NCI-H69 (cell line): ENCODE measurements at regions not wholly inside any gene's neighbourhood (a gene's known extent, or its start where the extent isn't known, plus 50 kb on each side); places are given as distances from the start of the nearest gene placed in this dataset.
A peak's percentile ranks its signal among the peaks of the same experiment; 100 is the strongest.

Source experiments
- DNase-seq: peaks from one replicate; lab custom pipeline; 2025; lab: John Stamatoyannopoulos, UW

DNA sequence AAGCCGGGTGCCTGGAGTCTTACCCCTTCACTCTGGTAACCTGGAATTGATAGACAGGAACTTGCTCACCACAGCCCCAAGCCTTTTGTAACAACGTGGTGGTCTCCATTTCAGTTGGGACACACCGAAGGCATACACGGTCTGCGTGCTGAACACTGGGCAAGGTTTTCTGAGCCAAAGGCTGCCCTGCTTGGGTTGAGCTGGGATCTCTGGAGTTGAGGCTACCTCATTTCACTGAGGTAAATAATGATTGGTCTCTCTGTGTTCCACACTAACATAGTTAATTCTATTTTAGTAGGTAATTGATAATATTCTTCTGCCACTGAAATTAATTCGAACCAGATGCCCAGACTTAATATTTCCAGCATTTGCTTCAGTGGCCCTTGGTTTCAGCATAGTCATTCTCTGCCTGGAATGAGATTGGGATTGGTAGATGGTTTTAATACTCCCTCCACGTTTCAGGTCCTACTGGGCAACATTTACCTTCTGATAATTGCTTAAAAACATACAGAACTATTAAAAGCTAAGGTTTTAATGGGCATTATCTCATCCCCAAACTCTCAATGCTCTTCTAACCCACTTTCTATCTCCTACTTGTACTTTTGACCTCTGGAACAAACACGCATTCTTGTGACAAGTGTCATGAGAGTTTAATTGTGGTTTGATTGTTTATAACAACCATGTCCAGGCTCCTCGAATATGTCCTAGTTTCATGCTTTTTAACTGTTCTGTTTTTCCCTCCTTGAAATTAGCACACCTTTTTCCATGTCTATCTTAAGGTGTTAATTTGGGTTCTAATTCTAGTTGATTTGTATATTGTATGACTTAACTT is 202.3 kb upstream of the KLF6 start:
- no peak for DNase-seq

DNA sequence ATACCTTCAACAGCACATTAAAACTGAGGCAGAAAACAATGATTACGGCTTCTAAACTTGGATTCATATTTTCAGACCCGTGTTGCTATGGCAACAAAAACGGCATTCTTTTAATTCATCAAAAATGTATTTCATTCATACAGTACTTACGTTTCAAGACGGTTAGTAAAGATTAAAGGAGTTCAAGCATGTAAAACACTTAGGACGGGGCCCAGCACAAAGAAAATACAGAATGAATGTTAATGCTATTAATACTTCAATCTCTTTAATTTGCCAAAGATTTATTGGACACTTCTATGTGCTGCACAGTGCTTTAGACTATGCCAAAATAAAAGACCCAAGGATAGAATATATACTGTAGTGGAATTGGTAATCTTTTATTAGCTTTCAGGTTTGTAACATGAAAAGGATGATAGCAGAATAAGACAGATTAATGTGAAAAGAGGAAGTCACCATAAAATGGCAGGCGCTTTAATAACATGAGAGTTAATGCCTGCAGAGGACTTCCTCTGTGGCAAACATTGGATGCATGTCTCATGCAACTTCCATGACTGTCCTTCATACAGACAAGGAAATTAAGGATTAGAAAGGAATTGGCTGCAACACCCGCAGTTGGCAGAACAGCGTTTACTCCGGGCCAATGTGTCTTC is 201.6 kb upstream of the KLF6 start:
- no peak for DNase-seq

DNA sequence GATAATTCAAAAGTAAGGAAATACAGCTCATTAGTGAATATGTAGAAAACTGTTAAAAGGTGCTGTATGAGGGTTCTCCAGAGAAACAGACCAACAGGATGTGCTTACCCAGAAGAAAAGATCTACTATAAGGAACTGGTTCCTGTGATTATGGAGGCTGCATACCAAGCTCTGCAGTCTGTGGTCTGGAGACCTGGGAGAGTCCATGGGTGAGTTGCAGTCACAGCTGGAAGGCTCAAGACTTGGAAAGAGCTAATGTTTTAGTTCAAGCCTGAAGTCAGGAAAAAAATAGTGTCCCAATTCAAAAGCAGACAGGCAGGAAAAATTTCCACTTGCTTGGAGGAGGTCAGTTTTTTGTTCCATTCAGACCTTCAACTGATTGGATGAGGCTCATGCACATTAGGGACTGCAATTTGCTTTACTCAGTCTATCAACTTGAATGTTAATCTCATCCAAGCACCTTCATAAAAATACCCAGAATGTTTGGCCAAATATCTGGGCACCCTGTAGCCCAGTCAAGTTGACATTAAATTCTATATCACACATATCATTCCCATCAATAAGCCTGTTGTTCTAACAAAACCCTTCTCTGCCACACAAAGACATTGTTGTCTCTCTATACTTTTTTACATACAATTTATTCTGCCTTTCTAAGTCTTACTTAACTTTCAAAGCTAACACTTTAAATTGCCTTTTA is 197.9 kb upstream of the KLF6 start:
- DNase-seq, result no peak

DNA sequence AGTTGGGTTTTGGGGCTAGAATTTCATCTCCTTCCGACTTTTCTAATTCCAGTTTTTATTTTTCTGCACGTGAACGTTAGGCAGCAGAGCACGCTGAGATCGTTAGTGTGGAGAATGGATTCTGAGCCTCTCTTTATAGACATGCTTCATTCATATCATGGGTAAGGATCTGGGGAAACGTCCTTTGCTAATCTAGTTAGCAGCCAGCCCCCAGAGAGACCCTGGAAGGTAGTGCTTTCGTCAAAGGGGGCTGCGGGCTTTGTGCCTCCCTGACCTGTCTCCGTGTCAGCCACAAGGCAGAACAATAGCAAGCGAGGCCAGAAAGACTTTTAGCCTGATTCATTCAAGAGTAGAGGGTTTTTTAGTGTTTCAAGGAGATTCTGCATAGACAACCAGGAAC is 196.3 kb upstream of the KLF6 start:
- DNase-seq, result no peak

DNA sequence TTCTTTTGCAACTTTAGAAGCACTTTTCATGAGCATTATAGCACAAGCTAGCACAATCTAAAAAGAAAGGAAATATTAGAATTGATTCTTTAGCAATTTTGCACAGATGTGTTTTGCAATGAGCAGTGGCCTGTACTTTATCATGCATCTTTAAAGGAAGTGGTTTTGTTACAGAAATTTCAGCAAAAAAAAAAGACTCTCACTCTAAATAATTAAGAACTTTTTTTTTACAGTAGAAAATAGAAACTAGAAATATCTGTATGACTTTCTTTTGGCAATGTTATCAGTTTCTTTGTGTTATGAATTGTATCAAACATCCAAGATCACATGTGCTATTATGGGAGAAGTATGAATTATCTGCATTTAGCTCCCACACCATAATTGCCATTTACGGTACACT is 195.7 kb upstream of the KLF6 start:
- DNase-seq, result no peak

DNA sequence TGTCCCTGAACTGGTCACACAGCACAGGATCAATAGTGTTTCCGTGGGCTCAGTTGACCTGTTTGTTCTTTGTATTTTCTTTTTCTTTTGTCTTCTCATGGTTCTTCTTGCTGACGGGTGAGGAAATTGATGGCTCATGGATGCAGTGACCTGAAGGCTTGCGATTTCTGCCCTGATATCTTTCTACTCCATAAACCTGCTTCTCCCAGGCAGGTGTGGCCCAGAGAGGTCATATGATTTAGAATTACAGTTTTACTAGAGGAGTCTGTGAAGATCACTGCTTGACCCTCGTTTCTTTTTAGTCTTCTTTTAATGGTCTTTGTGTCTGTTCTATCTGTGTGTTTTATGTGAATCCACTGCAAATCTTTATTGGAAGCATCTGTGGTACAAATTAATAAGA is 195.1 kb upstream of the KLF6 start:
- DNase-seq, result no peak

DNA sequence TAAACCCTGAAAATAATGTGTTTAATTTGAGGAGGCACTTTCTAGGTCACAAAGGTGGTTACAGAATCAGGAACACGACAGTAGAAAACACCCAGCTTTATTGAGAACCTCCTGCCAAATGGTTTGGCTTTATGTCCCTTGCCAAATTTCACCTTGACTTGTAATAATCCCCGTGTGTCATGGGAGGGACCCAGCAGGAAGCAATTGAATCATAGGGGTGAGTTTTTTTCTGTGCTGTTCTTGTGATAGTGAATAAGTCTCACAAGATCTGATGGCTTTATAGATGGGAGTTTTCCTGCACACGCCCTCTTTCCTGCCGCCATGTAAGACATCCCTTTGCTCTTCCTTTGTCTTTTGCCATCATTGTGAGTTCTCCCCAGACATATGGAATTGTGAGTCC is 193.8 kb upstream of the KLF6 start:
- no peak for DNase-seq

DNA sequence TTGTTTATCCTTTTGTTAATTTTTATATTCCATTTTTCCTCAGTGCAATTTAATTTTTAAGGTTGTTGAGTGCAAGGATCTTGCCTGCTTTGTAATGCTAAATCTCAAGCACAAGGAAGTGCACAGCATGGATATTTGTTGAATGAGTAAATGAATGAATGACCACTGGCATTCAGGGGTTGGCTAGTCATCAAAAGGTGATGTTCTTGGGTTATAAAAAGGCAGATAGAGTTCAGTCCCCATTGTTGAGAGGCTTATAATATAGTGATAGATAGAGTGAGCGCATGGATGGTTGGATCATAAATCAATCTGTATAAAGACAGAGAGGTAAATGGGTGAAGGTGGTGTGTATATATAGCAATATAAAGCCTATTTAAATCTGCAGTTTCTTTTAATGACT is 193.2 kb upstream of the KLF6 start:
- DNase-seq, result no peak

DNA sequence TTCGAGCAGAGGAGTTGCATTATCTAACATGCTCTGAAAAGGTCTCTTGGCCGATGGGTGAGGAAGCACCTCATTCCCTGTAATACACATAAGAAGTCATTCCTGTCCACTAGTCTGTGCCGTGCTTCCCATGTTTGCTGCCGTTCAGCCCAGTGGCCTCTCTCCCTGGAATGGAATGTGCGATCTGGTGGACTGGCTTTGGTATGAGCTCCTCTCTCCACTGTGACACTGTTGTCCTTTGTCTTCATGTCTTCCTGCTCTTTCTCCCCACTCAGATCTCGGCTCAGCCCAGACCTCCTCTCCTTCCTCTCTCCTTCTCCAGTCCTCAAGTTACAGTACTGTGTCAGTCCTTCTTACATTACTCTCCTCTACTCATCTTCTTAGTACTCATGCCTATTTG is 192.8 kb upstream of the KLF6 start:
- no peak for DNase-seq

DNA sequence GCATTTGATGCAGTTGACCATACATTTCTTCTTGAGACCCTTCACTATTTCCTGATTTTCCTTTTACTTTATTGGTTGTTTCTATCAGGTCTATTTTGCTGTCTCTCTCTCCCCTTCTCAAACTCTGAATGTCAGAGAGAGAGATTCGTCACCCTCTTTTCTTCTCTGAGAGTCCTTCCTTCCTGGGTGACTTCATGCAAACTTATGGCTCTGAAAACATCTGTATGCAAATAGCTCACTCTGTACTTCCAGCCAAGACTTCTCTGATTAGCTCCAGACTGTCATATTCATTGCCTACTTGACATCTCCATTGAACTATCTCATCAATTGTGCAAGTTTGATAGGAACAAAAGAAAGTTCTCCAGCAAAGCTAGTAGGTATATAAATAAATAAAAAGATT is 191.7 kb upstream of the KLF6 start:
- no peak for DNase-seq

DNA sequence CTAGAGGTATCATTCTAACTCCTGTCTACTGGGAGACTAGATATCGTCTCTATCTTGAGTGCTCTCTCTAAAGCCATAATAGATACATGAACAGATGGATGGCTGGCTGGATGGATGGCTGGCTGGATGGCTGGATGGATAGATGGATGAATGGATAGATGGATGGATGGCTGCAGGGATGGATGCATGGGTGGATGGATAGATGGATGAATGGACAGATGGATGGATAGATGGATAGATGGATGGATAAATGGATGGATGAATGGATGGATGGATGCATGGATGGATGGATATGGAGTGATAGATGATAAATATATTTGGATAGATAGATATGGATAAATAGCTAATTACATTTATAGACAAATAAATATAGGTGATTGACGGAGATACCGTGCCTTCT is 191.2 kb upstream of the KLF6 start:
- no peak for DNase-seq

DNA sequence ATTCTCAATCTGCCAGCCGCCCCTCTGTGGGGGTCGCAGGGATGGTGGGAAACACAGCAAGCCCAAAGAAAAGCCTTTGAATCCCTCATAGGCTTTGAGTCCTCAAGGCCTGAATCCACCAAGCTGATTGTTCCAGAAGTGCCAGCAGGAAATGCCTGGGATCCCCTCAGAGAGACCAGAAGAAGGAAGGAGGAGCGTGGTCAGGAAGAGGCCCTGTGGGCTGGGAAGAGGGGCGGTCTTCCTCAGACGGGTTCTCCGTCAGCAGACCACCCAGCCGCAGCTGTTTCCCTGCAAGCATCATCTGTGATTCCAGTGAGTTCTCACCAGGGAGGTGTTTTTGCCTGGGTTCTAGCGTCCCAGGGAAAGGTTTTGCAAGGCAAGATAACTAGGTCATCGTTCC is 190.0 kb upstream of the KLF6 start:
- DNase-seq, result no peak

DNA sequence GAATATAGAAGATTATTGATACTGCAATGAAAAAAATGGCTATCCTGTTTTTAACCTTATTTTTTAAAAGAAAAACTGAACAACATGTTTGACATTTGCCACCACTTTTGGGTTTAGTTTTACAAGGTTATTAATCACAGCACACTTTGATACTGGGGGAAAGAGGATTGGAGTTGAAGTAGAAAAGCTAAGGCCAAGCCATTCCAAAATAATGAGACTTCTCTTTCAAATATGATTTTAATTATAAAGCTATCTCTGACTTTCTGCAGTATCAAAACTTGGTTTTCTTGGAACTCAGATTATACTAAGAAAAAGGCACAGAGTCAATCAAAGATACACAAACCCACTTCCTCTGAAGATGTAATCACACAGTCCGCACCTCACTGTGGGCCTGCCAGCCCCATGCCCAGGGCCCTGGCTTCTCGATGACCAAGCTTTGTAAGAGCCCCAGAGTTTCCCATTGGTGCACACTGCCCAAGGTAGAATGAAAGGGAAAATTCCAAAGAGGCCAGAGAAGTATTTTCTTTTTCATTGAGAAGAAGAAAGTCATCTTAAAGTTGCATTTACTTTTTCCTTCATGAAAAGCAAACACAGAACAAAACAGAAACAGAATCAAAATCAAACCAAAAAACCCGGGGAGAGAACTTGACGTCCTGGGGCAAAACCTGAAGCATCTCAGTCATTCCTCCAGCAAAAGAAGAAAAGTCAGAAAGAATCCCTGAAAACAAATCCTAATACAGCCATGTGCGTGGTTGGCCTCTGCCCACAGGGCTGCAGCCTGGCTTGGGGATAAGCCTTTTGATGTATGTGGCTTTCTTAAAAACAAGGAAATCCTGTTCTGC is 187.7 kb upstream of the KLF6 start:
- no peak for DNase-seq

DNA sequence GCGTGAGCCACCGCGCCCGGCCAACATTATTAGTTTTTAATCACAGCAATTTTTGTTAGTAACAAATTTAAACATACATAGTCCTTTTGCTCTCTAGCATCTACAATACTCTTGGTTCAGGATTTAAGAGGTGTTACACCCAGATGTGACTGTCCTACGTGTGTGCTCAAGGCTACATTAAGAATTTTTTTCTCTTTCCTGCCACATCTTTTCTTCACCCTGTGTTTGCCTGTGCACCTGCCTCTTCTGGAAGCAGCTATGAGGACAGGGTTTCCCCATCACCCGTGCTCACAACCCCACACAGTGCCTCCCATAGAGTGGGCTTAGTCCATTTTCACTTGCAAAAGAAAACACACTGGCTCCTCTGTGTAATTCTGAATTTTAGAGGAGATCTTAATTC is 186.7 kb upstream of the KLF6 start:
- DNase-seq, result no peak

DNA sequence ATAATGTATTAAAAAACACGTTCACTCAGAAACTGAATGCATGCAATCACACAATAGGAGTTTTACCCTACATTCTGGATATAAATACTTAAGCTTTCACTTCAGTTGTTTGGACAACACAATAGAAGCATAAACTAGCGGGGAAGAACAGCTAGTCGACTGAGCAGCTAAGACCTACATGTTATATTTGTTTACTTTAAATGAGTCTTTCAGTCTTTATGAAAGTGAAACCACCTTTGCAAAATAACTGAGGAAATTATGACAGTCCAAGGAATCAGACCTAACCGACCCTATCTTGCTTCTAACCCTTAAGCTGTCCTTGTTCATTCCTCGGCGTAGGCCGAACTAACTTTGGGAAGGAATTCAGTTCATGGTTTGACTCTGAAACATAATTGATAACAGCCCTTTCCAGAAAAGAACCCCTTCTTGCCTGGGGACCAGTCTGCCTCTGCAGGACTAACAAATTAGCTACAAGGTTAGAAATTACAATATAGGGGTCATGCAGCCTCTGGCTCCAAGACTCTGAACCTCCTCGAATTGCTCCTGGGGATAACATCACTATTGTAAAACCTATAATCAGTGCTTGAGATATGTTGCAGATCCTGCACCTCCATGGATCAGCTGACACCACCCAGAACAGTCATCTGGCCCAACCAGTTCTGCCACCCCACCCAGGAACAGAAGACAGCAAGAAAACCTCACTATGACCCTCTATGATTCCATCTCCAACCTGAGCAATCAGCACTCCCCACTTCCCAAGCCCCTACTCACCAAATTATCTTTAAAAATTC is 185.1 kb upstream of the KLF6 start:
- no peak for DNase-seq

DNA sequence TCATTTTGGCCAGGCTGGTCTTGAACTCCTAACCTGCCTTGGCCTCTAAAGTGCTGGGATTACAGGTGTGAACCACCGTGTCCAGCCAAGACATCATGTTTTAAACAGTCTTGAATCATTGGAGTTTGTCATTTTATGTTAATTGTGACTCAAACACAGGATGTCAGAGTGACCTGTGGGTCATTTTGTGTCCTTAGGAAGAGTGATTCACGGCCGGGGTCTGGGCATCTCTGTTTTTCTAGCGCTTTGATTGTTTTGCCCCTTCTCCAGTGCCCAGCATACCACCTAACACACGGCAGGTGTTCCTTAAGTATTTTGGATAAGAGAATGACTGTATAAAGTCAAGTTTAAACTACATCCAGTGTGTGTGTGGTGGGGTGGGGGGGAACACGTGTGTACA is 183.7 kb upstream of the KLF6 start:
- no peak for DNase-seq

DNA sequence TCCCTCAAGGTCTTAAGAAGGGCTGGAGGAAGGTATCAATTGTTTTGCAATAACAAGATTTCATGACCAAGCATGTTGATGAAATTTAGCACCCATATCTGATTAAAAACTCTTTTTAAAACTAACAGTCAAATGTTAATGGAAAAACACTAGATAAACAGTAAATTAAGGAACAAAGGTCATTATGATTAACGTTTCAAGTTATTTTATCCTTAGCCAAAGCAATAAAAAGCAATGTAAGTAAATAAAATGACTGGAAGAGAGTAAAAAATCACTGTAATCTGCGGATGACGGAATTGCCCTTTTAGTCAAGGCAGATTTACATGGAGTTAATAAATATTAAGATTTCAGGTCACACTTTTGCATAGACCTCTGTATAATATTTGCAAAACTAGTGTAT is 179.5 kb upstream of the KLF6 start:
- DNase-seq, result no peak

DNA sequence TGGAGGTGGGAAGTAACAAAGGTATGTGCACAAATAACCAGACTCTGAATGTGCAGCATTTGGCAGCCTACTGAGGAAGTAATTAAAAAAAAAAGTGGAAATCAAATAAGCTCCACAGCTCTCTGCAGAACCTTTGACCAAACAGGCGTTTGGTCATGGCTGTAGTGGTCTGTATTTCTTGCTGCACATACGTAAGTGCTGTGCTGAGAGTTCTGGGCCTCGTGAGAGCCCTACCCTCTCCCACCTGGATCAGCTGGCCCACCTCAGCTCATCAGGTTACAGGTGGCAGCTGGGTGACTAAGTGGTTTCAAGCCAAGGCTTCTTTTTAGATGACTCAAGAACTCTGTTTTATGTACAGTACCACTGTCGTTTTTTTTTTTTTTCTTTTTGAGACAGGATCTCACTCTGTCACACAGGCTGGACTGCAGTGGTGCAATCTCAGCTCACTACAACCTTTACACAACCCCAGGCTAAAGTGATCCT is 178.2 kb upstream of the KLF6 start:
- DNase-seq, result peak; percentile 27

DNA sequence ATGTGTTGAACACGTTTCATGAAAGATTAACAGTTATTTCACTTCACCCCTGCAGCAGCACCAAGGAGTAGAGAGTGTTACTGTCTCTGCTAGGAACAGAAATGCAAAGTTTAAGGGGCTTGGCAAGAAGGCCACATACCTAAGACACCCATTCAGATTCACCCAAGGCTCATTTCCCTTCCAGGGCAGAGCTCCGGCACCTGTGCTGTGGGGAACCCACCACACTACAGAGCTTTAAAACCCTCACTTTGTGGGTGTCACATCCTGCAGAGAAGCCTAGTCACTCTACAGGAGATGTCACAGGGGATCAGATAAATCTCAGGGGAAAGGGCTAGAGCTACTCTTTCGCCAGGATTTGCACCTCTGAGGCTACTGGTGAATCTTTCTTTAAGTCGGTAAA is 176.1 kb upstream of the KLF6 start:
- DNase-seq, result no peak

DNA sequence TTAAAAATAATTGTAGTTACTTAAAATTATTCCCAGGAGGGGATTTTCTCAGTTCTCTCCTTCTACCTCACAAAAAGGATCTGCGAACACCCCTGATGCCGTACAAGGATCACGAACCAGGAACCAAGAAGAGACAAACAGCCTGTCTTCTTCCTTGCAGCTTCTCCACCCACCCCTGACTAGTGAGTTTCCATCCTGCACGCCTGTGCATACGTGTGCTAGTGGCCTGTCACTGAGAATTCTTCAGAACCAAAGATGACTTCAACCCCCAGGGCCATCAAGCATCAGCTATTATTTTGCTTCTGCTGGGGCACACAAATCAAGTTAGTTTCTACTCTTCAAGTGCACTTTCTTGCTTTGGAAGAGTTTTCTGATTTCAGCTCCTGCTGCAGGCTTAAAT is 175.5 kb upstream of the KLF6 start:
- no peak for DNase-seq
